Gastrocnemius medialis (tissue), 4 donors: ENCODE measurements at regions not wholly inside any gene's neighbourhood (a gene's known extent, or its start where the extent isn't known, plus 50 kb on each side); places are given as distances from the start of the nearest gene placed in this dataset.

Experiments
- CTCF ChIP-seq, 5 experiments: fragments of 450-650 bp in 3 of 5; fragments of 200-600 bp in 2 of 5; sonication (generic) in 2 of 5; IDR thresholded peaks in 4 of 5; conservative IDR thresholded peaks in 1 of 5; 1 replicate in 4 of 5; 2 replicates in 1 of 5; pipeline ENCODE4 v1.5.1; 2016 to 2019; ENCODE audit warnings: antibody characterized with exemption in 5 of 5, mild to moderate bottlenecking in 3 of 5, moderate library complexity in 3 of 5
- POLR2A ChIP-seq, 2 donors: fragments of 450-650 bp; IDR thresholded peaks; one replicate each; pipeline ENCODE4 v1.6.1; 2017; ENCODE audit warnings: antibody characterized with exemption in 2 of 2, mild to moderate bottlenecking in 2 of 2, moderate library complexity in 2 of 2

- TF ChIP-seq CTCF (IDR thresholded peaks at IDR 0.05 in 4 of 5, conservative IDR thresholded peaks at IDR 0.05 in 1 of 5) (no peak), POLR2A (IDR thresholded peaks at IDR 0.05) (no peak)
Observed at GRCh38 chr1:218995091-218995665, 178.5 kb upstream of the LYPLAL1 start.
